GDM1 (cell line): ENCODE measurements at regions not wholly inside any gene's neighbourhood (a gene's known extent, or its start where the extent isn't known, plus 50 kb on each side); places are given as distances from the start of the nearest gene placed in this dataset.

ENCODE experiments used
- DNase-seq: peaks from one replicate; lab custom pipeline; 2025; lab: John Stamatoyannopoulos, UW

DNA sequence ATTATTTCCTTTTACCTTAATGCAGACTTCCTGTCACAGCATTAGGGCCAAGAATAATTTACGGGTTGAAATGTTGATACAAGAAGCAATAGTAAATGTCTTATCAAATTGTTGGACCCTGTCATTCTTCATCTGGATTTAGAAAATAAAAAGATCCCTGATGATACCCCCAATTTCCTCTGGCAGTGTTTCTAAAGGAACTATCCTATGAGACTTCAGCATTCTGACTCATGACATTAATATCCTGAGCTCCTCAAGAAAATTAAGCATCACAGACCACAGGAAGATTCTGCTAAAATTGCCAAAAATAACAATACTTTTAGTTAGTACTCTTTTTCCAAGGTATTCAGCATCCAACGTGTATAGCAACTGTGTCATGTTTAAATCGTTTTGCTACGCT lies 490.5 kb upstream of the ANKRD30A start:
- DNase-seq: no peak

DNA sequence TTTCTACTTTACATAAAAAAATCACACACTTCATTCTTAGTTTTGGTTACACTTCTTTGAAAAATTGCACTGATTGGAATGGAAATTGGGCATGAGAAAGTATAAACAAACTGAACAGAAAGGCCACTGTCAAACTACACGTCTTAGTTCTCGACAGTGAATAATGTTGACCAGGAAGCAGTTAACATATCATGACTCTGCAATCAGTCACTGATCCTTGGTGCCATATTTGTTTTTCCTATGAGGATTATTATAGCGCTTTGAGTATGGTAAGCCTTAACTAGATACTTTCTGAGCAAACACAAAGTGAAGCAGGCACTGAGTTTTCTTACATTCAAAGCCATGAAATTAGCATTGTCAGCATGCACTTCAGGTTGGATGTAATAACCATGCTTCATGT lies 495.1 kb upstream of the ANKRD30A start:
- no peak for DNase-seq

DNA sequence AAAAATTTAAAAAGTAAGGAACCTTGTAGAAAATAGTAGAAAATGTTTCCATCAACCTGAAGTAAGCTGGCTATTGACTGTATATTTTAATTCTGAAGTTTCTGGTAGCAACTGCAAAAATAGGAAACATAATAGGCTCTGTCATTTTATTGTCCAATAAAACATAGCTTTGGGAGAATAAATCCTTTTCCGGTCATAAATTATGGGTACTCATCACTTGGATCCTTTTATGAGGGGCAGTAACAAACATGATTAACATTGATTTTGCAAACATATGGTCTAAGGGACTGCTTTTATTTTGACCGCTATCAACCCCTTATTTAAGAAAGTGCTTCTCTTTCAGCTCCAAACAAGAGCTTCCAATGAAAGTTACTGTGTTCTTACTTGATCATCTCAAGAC lies 495.9 kb upstream of the ANKRD30A start:
- DNase-seq: no peak

DNA sequence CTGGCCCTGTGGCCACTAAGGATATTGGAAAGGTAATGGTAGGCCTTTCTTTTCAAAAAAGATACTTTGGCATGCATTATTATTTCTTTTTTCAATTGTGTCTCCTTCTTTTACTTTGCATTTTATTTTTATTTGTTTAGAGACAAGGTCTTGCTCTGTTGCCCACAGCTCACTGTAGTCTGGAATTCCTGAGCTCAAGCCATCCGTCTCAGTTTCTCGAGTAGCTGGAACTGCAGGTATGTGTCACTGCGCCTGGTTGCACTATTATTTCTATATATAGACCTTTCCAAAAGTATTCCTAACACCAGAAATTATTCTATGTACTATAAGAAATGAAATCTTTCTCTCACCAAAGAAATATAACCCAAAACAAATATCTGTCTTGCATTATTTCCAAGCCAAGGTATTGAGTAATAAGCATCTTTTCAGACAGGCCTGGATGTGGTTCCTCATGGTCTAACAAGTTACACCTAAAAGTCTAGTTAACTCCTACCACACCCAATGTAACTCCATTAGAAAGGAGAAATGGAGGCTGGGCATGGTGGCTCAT lies 500.8 kb upstream of the ANKRD30A start:
- DNase-seq: no peak

DNA sequence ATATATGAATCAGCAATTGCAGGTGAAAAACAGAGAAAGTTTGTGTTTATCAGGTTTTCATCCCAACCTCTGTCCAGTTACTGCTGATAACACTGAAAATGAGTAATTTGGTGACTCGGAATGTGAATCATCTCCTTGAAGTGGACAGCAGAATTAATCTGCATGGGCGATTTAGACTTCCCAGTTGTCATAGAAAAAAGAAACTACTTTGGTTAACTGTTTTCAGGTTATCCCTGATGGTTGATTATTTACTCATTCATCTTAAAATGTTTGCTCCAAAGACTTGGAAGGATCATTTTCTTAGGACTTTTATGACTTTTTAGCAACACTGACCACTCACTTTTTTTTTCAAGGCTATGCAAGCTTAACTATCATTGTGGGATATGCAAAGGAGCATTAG lies 504.1 kb upstream of the ANKRD30A start:
- DNase-seq: no peak

DNA sequence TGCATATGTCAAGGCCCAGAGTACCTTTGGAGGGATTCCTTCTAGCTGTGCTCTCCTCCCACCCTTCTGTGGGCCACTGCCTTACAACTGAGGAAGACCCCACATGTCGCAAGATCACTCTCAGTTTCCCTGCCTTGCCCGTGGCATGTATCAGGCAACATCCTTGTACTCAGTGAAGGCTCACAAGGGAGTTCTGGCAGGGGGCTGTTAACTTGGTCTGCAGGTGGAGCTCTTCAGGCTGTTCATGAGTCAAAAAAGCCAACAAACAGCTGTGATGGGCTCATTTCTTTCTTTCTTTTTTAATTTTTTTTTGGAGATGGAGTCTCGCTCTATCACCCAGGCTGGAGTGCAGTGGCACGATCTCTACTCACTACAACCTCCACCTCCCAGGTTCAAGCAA lies 513.0 kb upstream of the ANKRD30A start:
- no peak for DNase-seq

DNA sequence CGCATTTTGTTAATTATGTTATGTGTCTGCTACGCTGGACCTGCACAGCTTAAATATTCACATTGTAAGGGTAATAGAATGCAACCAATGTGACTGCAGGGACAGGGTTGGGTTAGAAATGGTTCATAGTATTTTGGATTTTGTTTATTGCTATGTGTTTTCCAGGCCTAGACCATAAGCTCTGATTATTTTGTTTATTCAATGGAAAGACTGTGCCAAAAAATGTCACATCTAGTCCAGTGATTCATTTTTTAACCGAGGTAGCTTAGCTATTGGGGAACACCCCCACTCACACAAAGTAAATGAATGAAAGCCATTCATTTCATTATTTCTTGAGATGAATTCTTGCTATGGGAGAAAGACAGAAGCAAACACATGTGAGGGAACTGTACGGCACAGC lies 516.5 kb upstream of the ANKRD30A start:
- DNase-seq: no peak

DNA sequence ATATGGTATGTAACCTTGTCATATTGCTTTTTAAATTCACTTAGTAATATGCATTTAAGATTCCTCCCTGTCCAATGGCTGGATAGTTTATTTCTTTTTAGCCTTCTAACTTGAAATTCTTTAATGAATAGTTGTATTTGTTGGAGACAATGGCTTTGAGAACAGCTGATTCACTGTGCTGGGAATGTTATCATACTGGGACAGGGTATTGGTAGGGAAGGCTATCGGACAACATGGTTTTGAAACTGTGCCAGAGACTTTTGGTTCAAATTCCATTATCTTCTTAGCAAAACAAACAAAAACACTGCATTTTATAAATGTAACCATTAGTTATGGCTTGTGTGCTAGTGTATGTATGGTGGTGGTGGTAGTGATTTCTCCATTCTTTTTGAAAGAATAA lies 517.1 kb upstream of the ANKRD30A start:
- no peak for DNase-seq

DNA sequence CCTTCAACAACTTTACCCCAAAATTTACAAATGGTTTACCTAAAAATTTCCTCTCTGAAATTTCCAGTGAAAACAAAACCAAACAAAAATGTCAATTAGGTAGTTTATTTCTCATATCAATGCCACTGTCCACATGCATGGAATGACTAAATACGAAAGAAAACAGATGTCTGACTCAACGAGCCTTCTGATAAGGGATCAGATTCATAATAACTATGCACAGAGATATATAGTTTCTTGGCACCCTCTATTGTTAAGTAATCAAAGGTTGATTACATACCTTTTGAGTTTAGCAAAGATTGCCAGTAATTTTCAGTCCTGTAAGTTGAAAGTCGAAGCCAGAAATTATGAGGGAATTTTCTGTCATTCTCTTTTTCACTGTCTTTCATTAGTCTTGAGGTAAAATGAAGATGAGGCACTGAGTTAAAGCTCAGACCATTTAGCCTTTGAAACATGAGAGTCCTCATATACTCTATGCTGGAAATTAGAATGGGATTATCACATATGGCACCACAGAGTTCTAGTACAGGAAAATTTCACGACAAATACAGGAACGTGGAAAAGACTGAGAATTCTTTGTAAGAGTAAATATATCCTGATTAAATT lies 519.1 kb upstream of the ANKRD30A start:
- no peak for DNase-seq

DNA sequence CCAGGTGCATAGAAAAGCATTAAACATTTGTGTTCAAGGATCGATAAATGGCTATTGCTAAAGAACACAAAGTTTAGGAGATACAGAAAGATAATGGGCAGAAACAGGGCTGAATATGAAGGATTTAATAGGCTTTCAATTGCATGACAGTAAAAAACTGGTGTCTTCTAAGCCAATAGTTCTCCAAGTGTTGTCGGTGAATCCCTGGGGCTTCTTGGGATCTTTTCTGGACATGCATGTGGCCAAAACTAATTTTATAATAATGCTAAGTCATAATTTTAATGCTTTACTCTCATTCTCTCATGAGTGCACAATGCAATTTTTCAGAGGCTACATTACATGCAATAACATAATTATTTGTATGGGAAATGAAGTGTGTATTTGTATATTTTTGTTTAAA lies 521.1 kb upstream of the ANKRD30A start:
- DNase-seq: no peak

DNA sequence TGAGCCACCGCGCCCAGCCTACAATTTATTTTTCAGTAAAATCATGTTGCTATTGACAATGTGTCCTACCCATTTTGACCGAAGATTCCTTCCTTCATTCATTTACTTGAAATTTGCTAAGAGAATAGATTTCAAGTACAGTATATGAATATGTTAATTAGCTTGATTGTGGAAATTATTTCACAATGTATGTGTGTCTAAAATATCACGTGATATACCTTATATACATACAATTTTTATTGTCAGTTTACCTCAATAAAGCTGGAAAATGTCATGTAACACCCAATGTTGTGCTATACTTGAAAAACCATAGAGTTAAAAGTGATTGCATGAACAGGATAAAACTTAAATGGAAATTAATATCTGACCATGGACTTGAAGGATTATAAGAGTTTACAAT lies 521.7 kb upstream of the ANKRD30A start:
- no peak for DNase-seq

DNA sequence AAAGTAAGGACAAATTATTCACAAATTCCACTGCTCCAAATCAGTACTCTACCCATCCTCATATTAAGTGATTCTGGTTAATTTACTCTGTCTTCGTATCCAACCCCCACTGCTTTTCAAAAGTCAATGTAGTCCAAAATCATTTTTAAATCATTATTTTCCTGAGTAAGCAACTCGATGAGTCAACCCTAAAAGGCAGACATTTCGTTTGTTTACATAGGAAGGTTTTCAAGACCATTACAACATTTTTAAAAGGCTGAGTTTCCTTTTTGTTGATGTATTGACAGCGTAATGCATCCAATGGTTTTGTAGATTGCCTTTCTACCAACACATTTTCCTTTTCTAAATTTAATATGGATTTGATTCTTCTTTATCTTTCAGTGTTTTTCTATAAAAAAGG lies 523.0 kb upstream of the ANKRD30A start:
- DNase-seq: no peak

DNA sequence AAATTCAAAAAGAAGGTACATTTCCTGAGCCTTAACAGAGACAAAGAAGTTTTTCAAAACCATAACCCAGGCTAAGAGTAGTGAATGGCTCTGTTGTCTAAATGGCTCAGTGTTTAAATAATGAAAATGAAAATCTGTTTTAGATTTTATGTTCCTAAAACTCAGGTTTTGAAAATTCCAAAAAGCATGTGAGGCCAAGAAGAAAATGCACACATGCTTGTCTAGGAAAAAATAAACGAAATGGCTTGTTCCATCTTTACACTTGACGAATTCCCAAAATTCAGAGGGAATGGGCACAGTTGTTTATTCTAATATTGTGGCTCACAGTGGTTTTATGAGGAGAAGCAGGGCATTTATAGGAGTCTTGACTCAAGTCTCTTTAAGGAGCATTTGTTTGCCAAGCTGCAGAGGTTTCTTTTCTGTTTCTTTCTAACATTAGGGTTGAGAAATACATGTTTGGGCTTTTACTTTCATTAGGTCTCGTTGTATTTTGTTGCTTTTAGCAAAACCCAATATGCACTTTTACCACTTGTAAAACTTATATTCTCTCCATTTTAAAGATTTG lies 527.6 kb upstream of the ANKRD30A start:
- no peak for DNase-seq

DNA sequence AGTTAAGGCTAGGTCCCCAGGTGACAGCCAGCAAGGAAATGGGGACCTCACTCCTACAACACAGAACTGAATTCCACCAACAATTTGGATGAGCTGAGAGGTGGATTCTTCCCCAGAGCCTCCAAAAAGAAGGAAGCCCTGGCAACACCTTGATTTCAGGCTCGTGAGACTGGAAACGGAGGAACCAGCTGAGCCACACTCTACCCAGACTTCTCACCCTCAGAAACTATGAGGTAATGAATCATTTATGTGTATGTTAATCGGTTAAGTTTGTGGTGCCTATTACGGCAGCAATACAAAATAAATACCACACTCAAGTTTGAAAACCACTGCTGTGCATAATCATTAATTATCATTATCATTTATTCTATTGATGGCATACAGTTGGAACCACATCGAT lies 532.4 kb upstream of the ANKRD30A start:
- no peak for DNase-seq

DNA sequence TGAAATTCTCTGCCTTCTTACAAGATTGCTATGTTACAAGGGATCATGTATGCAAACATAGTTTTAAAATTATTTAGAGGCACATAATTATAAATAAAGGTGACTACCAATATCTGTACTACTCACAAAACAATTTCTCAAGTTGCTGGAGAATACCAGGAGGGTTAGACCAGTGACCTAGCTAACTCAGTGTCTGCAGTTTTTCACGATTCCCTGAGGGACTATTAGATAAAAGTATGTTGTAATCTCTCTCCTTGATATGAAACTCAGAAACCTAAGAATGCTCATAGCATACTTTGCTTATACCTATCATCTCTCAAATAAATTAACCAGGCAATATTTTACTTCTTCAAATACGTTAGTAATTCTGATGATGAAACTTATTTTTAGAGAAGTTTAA lies 534.0 kb upstream of the ANKRD30A start:
- no peak for DNase-seq

DNA sequence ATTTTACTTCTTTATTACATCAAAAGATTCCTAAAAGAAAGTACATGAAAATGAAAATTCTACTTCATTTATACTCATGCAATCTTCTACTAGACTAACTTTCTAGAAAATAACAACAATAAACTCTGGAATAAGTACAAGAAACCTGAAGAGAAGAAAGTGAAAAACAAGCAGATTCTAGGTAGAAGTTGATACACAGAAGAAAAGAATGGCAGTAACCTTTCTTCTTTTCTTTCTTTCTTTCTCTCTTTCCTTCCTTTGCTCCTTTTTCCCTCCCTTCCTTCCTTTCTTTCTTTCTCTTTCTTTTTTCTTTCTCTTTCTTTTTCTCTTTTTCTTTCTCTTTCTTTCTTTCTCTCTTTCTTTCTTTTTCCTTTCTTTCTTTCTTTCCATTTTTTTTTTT lies 541.7 kb upstream of the ANKRD30A start:
- no peak for DNase-seq

DNA sequence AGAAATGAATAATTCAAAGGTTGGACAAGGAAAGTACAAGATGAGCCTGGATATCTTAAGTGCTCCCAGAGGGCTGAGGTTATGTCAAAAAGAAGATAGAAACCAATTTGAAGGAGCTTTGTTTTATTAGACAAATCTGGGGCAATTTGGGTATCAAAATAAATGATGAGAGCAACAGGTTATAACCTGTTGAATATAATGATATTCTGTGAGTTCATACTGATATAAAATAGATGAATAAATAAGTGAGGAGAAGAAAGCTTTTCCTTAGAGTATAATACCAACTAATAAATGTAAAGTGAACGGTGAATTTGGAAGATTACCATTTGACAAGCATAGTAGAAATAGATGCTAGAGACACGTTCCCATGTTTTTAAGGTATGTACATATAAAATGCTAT lies 544.2 kb upstream of the ANKRD30A start:
- DNase-seq: no peak

DNA sequence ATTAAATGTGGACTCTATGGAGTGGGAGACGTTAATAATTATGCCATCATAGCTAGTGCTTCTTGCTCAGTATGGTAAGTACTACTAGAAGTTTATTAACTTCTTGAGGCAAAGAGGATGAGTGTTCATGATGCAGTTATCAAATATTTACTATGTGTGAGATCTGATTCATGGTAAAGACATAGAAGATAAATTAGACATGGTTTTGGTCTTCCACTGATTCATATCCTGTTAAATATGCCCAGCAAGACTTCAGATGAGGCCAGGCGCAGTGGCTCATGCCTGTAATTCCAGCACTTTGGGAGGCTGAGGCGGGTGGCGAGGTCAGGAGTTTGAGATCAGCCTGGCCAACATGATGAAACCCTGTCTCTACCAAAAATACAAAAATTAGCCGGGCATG lies 547.1 kb upstream of the ANKRD30A start:
- no peak for DNase-seq

DNA sequence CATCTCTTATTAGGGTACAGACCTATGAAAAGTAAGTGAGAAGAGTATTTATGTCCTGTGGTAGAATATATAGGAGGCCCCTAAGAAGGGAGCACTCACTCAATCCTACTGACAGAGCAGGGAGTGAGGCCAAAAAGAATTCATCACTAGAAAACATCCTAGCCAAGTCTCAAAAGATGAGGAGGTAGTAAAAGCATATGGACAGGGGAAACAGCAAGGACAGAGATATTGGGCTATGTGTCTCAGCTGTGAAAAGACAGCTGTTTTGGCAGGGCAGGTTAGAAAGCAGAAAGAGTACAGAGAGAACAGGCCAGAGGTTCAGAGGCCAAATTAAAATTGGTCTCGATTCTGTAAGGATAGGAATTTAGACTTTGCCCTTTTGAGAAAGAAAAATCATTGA lies 548.3 kb upstream of the ANKRD30A start:
- DNase-seq: no peak

DNA sequence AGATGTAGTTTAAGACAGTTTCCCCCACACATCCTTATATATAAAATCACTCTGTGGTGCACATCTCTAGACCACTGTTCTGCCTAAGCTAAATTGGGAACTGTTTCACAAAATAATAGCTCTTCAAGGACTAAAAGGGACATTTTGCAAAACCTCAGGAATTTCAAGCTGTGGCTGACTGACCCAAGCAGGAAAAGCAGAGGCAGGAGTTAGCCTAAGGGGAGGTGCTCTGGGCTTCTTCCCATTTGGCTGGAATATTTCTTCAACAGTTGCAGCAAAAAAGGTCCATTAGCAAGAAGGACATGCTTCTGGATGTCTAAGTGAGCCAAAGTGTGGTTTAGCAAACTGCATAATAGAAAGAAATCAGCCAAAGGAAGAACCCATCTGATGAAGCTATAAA lies 551.2 kb upstream of the ANKRD30A start:
- no peak for DNase-seq

DNA sequence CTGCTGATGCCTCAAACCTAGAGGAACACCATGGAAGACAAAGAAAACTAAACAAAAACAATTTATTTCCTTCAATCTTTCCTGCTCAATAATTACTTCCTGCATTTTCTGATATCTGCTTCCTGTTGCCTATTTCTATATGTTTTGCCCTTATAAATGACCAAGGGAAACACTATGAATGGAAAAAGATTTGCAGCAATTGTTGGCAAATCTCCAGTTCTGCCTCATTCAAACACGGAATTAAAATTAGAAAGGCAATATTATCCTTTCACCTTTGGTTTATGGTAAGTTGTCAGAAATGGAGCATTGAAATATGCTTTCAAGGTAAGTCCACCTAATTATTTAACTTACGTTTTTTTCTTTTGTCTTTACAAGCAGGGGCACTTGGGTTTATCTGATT lies 552.2 kb upstream of the ANKRD30A start:
- DNase-seq: no peak

DNA sequence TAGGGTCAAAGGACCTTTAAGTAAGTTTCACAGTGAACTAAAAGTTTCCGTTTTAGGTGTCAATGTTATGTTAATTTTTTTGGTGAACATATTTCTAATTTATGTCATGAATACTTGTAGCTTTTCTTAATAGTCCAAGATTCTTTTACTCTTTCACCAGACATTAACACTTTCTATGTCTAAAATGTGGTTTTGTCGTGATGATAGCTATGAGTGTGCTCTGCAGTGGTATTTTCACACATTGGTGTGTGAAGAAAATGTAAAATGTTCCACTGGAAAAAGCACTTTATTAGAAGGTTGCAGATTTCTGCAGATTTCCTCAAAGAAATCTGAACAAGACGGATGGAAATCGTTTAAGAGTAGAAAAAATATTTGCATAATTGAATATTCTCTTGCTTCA lies 561.0 kb upstream of the ANKRD30A start:
- DNase-seq: no peak

DNA sequence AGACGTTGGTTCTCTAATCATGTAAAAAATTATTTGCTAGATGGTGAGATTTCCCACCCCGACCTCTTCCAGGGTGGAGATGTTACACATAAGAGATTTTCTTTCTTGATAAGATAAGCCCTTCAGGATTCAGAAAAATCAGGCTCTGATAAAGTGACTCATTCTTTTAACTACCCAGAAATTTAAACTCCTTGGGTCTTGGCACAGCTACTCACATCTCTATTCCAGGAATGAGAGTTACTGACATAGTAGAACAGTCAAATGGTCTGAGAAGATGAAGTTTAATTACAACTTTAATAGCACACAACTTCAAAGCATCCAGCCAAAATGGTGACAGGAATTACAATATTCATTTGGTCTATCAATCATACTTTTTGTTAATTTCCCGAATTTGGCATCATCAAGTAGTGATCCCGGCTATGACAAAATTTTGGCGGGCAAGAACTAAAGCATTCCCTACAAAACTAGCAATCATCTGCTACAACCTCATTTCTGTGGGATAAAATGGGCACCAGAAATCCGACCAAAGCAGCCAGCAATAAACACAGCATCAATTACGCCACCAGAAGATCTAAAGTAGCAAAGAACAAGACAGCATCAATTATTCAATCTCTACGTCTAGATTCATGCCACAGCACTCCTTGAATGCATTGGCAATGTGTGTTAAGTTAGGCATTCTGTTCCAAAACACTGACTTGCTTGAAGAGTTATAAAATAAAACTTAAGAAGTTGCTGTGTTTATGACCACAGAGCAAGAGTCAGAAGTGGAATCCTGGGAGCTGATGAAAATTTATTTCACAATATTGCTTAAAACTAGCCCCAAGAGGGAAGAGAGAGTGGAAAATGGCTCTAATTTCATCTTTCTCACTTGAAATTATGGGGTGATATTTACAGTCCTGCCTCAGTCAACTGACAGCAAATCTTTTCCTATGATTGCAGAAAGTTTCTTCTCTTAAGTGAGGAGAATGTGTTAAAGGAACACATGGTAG lies 565.7 kb upstream of the ANKRD30A start:
- DNase-seq: no peak
